Stimulated activated CD4-positive, alpha-beta T cell treated with anti-CD3 and anti-CD28 coated beads, Interleukin-2, amount 100 ng/mL, for 48 hours (primary cell): ENCODE measurements at regions not wholly inside any gene's neighbourhood (a gene's known extent, or its start where the extent isn't known, plus 50 kb on each side); places are given as distances from the start of the nearest gene placed in this dataset.

ENCODE experiments used
- DNase-seq, 2 donors: peaks; one replicate each; pipeline ENCODE4 v3.0.0-alpha.2; 2020

DNA sequence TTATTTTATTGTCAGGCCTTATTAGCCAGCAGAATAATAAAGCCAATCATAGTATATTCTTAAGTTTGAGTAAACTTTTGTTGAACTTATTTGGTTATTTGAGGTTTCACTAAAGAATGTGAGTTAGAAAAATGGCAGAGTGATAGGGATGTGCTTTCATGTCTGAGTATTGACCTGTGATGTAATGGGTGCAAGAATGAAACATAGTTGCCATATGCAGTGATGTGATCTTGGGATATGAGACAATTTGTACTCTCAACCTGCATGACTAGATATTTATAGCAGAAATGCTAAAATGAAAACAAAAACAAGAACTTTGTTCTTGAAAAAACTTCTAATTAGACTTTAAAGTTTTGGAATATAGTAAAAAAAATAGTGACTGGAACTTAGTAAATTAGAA, 97.9 kb downstream of the DISP1 start:
- no peak for DNase-seq

DNA sequence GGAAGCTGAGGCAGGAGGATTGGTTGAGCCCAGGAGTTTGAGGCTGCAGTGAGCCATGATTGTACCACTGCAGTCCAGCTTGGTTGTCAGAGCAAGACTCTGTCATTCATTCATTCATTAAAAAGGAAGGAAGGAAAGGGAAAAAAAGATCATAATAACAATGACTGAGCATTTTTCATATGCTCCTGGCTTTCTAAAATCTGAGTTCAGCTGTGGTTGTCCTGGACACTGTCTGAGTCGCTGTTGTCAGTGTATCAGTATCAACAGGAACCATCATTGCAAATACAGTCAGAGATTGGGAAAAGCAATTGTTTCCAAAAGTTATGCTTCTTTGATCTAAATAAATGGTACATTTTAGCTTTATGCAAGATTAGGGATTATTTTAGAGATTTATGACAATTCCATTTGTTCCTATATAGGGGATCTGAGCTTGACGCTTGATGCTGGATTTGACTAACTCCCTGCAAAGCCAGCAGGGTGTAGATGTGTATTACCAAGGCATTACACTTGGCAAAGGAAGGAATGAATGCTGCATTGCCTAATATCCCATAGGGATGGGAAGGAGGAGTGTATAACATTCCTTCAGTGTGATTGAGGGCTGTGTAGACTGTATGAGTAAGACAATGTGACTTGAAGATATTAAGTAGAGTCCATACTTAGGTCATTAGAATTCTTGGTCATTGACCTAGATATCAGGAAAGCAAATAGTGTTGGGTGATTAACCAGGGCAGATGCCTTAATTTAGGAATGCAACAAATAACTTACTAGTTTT, 100.2 kb downstream of the DISP1 start:
- DNase-seq = no peak

DNA sequence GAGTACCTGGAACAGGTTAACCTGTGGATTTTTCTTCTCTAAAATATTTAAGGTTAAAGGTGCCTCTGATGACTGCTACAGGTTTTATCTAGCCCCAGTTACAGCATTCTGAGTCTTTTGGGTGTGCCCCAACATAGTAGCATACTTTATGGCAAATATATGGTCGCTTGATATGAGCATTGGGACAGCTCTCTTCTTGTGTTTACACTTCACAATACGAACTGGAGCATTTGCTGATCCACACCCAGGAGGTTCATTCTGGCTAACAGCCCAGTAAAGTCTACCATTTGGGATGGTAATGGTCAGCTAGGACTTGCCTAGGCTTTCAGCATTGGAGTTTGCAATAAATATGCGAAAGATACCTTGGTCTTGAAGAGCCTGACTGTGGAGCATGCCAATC, 101.3 kb downstream of the DISP1 start:
- DNase-seq = no peak

DNA sequence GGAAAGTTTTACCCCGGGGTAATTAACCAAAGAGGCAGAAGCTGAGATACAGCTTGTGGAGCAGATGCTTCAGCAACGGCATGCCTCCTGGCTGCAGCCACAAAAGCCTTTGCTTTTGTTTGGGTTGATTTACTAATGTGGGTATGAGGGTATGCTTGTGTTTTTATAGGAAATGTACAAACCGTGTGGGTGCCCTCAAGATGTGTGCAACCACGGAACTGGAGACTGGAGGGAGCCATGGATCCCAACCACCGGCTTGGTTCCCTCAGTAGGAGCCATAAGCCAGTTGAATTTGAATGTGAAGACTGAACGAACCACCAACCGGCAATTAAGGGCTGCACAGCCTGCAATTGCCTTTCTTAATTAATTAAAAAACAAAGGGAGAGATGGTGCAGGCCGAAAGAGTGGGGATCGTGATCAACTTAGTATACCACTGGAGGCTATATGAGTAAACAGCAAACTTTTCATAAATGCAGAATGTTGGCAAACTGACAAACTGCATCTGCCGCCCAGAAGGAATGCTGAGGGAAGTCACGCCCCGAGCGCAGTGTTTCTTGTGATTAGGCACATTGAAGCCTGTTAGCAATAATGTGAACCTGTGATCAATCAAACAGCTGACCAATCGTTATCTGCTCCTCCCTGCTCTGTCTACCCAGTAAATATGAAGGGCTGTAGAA, 104.1 kb downstream of the DISP1 start:
- DNase-seq = no peak

DNA sequence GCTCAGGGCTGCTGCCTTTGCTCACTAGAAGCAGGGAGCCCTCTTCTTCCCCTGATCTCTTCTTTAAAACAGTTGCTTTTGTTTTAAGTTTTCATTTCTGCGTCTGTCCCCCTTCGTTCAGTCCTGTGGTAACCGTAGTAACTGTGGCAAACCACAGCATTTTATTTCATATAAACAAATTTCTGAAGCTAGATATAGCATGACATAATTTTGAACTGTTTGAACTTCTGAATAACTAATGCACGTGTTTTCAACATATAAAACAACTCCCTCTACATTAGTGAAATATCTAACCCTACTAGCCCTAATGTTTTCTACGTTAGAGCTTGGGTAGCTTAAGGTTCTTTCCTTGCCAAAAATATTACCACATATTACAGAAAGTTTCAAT, 104.6 kb downstream of the DISP1 start:
- DNase-seq = no peak

DNA sequence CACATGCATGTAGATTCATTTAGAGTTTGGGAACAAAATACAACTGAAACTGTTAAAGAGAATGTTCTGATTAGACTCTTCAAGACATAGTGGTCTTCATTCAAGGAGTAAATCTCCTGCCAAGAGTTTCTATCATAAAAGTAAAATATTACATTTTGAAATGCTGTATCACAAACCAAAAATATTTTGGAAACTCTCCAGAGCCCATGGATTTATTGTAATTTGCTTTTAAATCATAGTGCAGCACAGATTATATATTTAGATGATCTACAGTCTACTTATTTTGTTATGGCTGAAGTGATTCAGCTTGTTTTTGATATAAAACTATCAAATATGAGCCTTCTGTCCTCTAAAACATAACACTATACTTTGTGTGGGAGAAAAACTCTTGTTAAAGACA, 105.3 kb downstream of the DISP1 start:
- no peak for DNase-seq

DNA sequence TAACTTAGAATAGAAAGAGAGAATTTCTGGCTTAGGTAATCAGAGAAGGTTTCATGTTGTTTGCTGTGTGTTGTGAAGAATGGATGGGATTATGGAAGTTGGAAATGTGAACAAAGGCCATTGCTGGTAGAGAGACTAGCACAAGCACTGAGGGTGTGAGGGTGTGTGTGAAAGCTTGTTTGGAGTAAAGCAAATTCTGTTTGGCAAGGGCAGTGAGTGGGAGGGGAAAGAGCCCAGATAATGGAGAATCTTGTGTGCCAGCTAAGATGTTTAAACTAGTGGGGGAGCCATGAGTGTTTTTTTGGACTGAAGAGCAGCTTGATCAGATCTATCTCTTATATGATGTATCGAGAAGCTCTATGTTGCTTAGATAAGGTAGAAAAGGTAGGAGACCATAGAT, 107.1 kb downstream of the DISP1 start:
- no peak for DNase-seq

DNA sequence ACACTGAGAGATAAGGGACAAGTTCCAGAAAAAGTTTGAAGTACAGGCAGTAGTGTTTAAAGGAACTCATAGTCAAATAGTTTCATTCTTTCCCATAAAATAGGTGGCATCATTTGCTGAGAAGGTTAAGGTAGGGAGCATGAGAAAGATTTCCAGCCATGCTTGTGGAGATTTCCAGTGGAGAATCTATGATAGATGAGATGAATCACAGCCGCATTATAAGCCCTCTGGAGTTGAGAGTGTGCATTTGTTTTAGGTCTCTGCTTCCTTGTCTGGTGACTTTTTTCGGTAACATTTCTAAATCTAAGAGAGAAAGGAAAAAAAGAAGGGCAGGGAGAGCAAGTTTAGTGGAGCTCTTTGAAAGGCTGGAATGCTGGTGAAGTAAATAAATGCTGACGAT, 108.7 kb downstream of the DISP1 start:
- no peak for DNase-seq

DNA sequence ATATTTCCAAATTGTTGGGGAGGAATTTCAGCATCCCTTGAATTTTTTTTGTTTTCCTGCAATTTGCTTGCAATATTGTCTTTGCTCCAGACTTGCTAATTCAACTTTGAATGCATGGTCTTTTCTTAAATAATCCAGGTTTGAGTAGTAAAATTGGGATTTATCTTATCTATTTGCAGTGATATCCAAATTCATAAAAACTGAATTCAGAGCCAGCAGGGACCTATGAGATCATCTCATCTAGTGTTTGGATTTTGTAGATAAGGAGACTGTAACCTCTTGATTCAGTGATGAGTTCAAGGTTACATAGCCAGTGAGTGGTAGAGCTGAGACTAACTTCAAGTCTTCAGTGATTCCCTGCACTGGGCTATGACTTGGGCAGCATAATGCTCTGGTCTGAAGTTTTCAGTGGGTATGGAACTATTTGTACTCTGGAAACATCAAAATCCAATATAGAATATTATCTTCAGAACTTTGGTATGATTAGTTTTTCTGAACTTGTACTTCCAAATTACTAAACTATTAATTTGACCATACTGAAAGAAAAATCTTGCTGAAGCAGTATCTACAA, 109.4 kb downstream of the DISP1 start:
- no peak for DNase-seq

DNA sequence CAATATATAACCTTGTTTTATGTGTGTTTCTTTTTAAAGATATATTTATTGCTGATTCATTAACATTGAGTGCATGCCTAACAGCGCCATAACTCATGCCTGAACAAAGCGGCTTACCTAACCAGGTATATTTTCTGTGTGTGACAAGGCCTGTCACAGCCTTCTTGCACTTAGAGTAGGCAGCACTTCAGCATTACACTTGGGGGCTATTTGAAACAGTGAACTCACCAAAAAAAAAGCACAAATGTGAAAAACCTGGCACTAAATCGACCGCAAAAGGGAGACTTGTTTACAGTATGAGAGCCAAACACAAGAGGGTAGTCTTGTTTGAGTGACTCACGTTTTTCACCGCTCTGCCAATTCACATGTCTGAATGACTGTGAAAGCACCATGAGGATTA, 111.7 kb downstream of the DISP1 start:
- DNase-seq = no peak

DNA sequence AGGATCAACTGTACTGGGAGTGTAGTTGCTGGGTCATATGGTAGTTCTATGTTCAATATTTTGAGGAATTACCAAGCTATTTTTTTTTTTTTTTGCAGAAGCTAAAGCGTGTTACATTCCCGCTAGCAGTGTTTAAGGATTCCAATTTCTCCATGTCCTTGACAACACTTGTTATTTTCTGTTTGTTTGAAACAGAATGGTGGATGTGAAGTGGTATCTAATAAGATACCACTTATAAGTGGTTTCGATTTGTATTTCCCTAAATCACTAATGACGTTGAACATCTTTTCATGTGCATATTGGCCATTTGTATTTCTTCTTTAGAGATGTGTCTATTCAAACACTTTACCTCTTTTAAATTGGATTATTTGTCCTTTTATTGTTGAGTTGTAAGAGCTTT, 112.2 kb downstream of the DISP1 start:
- no peak for DNase-seq

DNA sequence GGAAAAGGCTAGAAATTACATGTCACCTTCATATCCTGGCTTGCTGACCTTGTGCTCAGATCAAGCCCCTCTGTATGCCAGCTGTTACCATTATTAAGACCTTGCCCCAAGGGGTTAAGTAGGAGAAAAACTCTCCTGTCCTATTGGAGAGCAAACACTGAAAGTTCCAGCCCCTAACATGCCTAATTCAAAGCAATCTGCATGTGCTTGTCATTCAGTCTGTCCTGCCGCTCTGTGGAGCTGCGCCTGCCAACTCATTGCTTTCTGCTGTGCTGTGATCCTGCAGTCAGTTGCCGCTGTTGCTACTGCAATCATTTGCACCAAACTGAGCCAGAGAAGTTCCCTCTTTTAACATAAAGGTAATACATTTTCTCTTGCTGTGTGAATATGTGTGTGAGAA, 113.4 kb downstream of the DISP1 start:
- no peak for DNase-seq

DNA sequence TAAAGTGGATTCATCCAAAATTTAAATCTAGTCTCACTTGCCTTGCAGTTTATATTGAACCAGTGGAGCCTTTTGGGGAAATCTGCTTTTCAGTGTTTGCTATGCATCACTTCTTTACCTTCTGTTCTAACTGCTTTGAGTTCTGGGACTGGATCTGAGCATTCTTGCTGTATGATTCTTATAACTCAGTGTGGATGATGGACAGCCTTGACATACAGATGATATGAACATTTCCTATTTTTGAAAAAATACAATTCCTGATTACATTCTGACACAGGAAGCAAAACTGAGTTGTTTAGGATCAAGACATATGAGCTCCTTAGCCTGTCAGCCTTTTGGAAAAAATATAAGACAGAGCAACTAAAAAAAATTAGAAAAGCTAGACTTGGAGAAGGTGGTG, 115.2 kb downstream of the DISP1 start:
- DNase-seq = no peak

DNA sequence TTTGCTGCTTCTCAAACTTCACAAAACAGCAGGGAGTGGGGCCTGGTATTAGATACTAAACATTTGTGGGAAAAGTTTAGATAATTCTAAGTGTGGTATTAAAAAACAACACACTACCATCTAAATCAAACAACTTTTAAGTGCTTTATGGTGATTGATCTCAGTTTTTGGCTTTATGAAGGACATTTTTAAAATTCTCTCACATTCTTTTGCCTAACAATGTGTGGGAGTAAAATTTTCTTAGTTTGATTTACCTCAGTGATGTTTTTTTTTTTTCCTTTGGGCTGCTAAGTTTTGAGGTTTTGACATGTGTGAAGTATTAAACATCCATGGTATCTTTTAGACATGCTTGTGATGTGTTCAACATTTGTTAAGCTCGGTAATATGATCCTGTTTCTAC, 116.2 kb downstream of the DISP1 start:
- DNase-seq = no peak

DNA sequence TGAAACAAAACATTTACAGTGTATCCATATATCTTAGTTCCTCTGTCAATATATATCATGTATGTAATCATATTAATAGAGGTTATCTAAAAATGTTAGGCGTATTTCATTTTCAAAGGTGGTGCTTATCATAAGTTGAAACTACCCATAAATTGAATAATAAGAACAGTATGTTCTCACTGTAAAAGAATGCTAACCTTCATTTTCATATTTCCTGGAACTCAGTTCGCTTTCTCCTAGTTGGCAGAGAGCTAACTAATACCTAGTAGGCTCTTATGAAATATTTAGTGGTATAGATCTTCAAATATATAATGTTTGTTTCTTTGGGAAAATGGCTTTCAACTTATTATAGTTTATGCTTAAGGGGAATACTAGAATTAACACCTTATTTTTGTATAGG, 118.4 kb downstream of the DISP1 start:
- DNase-seq = no peak

DNA sequence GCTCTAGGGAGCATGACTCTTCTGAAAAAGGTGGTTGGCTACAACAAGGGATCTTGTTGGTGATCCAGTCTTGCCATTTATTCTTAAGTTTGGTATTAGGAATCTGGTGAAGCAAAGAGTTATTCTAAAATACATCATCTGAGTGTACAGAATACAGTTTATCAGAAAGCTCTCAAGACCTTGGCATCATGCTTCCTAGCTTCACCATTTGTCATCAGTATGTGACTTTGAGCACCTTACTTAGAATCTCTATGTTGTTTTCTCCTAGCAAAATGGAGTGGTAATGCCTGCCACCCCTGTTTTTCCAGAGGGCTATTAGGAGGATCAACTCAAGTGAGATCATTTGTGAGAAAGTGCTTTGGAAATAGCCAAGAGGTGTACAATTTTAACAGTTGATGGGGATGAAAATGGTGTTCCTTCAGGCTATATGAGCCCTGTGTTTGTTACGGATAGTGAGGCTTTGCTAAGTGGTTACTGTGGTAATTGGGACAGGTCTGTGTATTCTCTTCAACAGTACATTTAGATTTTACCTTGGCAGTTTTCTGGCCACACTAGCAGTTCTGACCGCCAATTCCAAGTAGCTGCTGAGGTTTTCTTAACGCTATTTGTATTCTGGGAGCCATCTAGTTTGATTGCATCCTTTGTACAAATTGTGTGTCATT, 120.5 kb downstream of the DISP1 start:
- DNase-seq = no peak

DNA sequence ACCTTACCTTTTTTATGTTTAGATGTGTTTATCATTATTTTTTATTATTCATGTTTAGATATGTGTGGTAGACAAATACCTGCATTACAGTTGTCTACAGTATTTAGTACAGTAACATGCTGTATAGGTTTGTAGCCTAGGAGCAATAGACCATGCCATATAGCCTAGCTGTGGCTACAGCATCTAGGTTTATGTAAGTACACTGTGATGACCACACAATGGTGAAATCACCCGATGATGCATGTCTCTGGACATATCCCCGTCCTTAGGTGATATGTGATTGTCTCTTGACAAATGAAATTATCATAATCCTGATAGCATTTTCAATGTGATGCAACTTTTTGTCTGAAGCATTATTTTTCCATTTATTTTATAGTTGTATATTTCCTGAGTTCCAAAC, 121.2 kb downstream of the DISP1 start:
- DNase-seq = no peak

DNA sequence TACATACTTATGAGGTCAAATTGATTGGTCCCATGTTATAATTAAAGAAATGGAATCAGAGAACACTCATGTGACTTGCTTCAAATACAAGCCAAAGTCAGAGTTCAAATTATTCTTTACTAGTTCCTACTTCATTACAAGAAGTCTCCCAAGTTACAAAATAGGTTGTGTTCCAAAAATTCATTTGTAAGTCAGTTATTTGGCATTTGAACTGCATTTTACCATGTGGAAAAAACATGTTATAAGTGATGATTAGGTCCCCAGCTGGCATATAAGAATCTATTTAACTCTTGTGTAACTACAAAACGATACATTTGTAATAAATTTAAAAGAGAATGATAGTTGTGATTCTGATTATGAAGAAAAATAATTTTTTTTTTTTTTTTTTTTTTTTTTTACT, 124.1 kb downstream of the DISP1 start:
- DNase-seq = no peak

DNA sequence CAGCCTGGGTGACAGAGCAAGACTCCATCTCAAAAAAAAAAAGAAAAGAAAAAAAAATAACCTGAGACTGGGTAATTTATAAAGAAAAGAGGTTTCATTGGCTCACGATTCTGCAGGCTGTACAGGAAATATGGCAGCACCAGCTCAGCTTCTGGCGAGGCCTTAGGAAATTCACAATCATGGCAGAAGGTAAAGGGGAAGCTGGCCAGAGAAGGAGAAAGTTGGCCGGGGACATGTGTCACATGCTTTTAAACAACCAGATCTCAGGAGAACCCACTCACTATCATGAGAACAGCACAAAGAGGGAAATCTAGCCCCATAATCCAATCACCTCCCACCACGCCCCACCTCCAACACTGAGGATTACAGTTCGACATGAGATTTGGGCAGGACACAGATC, 125.3 kb downstream of the DISP1 start:
- DNase-seq = no peak

DNA sequence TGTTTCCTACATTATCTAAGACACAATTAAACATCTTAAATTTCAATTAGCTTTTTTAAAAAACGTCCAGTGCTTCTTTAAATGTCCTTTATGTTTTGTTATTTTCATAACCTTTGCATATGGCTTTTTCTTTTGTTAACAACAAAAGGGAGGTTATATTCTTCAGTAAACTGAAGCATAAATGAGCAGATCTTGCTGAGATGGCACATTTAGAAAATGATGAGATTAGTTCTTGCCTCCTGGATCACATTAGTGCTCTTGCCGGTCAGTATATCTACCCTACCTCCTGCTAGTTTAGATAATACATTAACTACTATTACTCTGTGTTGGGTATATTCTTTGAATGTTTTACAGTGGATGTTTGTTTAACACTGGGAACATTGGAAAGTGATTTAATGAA, 126.1 kb downstream of the DISP1 start:
- DNase-seq = no peak

DNA sequence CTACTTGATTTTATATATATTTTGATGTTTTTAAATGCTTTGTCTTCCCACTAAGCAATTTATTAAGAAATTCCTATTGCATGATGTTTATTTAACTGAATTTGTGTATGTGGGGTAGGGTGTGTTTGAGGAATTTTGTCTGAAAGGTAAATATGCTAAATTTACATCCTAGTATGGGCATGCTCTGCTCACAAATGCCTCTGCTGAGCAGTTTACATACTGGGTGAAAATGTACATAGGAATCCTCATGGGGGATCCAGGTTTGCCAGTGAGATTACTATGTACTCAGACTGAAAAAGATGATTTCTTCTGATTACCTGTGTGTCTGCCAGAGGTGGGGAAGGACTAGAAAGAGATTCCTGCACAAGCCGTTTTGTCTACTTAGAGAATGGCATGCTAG, 126.6 kb downstream of the DISP1 start:
- DNase-seq = no peak

DNA sequence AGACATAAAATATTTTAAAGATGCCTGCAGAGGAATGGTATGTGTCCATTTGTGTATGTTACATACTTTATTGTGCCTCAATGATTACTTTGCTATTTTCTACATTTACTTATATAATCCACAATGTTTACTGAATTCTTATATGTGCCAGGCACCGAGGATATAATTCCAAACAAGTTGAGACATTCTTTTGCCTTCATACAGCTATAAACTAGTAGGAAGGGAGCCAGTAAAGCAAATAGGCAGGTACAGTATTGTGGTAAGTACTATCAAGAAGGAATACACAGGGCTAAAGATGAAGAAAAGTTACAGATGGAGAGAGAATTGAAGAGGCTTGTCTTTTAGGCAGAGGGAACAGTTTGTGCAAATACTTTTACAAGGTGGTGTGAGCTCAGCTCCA, 131.6 kb downstream of the DISP1 start:
- no peak for DNase-seq

DNA sequence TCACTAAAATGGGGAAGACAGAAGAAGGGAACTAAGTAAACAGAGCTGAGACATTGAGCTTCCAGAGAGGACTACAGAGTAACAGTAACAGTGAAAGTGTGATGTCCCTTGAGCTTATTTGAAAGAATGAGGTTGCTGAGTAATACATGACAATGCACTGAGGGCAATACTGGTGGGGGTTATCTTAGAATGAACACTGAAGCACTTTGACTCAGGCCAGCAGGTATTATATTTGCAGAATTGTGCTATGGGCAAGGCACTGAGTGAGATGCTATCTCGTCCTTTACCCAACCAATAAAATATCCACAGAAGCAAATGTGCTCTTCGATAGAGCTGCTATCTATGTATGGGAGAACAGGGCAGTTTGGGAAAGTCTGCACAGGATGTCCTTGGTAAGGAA, 133.2 kb downstream of the DISP1 start:
- DNase-seq = no peak

DNA sequence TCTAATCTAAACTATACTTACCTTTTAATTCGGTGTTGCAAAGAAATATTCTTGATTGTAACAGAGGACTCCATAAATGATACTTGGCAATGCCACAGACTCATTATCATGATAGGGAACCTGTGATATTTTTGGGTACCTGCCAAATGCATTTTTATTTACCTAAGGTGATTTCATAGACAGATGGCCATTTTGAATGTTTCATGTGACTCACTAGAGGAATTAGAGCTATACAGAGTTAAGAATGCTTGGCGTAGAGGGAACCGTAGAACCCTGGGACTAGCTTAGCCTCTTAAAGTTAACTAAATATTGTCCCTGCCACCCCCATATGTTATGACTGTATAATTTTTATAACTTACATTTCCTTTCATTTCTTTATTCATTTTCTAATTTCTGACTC, 136.1 kb downstream of the DISP1 start:
- DNase-seq = no peak
